GM12878 (cell line): ENCODE measurements at regions not wholly inside any gene's neighbourhood (a gene's known extent, or its start where the extent isn't known, plus 50 kb on each side); places are given as distances from the start of the nearest gene placed in this dataset.

Experiments
- ATAC-seq: fragments of 200-7000 bp; cut with Tn5 transposase; 3 replicates; pipeline ENCODE4 v1.9.1; 2020; ENCODE audit warnings: mild to moderate bottlenecking, moderate library complexity
- BruUV-seq: library from RNA; stranded (reverse); fragments of 400-500 nt; replicated peaks from 2 replicates; lab custom pipeline; 2021; lab: Mats Ljungman, UMichigan
- CTCF ChIA-PET: fragments of 300-600 bp; sonication (Branson Sonifier 250); formaldehyde crosslinking; extraction: SDS; loops from one replicate; lab custom pipeline; 2021; ENCODE audit warnings: inconsistent platforms; lab: Yijun Ruan, JAX
- POLR2A ChIA-PET: fragments of 350-600 bp; formaldehyde crosslinking; extraction: SDS; loops from one replicate; lab custom pipeline; 2021; ENCODE audit warnings: inconsistent platforms; lab: Charles Lee
- RAD21 ChIA-PET: fragments of 300-600 bp; sonication (Branson Sonifier 250); formaldehyde crosslinking; loops from one replicate; lab custom pipeline; 2023; ENCODE audit warnings: antibody characterized with exemption; ENCODE audit not compliant: unreplicated experiment; lab: Charles Lee
- SMC1A ChIA-PET: fragments of 300-600 bp; sonication (Branson Sonifier 250); formaldehyde crosslinking; loops from one replicate; lab custom pipeline; 2023; ENCODE audit not compliant: unreplicated experiment, uncharacterized antibody; lab: Charles Lee
- DNase-seq: peaks from one replicate; pipeline ENCODE4 v3.0.0-alpha.2; 2011; ENCODE audit warnings: low read depth, low spot score
- FAIRE-seq: peaks from 3 replicates; lab custom pipeline; 2011; peaks lifted over from hg19 to GRCh38; lab: Jason Lieb, UNC
- H2AFZ ChIP-seq: 2 replicates; pipeline ENCODE4 v1.6.0; 2011; ENCODE audit warnings: low read depth, low read length, control low read depth; ENCODE audit not compliant: control insufficient read depth
- H3K27ac ChIP-seq: 2 replicates; pipeline ENCODE4 v1.5.1; 2011; ENCODE audit warnings: control low read depth; ENCODE audit not compliant: control insufficient read depth, insufficient read depth
- H3K27me3 ChIP-seq, 2 experiments: replicated peaks in 1 of 2; 2 replicates each; pipeline versions ENCODE4 v1.6.0 to v1.6.1; 2011; ENCODE audit warnings: low read length in 1 of 2; ENCODE audit not compliant: control insufficient read depth in 2 of 2, insufficient read depth in 2 of 2
- H3K36me3 ChIP-seq, 2 experiments: 2 replicates each; pipeline ENCODE4 v1.5.1; 2011; ENCODE audit warnings: low read length in 1 of 2; ENCODE audit not compliant: control insufficient read depth in 2 of 2, insufficient read depth in 2 of 2
- H3K4me1 ChIP-seq: 2 replicates; pipeline ENCODE4 v1.6.1; 2011; ENCODE audit warnings: mild to moderate bottlenecking, low read length, moderate library complexity, mixed read lengths; ENCODE audit not compliant: control insufficient read depth, insufficient read depth
- H3K4me2 ChIP-seq: 2 replicates; pipeline ENCODE4 v1.6.0; 2011; ENCODE audit warnings: control low read depth; ENCODE audit not compliant: control insufficient read depth, insufficient read depth
- H3K4me3 ChIP-seq: fragments of 200-600 bp; sonication (generic); 2 replicates; pipeline ENCODE4 v1.5.1; 2016
- H3K79me2 ChIP-seq: 2 replicates; pipeline ENCODE4 v1.6.0; 2011; ENCODE audit warnings: low read length; ENCODE audit not compliant: control insufficient read depth, insufficient read depth
- H3K9ac ChIP-seq: 2 replicates; pipeline ENCODE4 v1.8.0; 2011; ENCODE audit warnings: low read length, control low read depth, mixed read lengths; ENCODE audit not compliant: control insufficient read depth, insufficient read depth
- H3K9me3 ChIP-seq: replicated peaks from 3 replicates; pipeline ENCODE4 v1.5.1; 2011; ENCODE audit warnings: mild to moderate bottlenecking, low read length; ENCODE audit not compliant: control insufficient read depth, insufficient read depth
- H4K20me1 ChIP-seq: 2 replicates; pipeline ENCODE4 v1.6.0; 2011; ENCODE audit not compliant: control insufficient read depth, insufficient read depth
- CBFB ChIP-seq: IDR thresholded peaks from 2 replicates; pipeline ENCODE4 v1.6.1; 2016; ENCODE audit warnings: antibody characterized with exemption, low read depth
- FOS ChIP-seq: IDR thresholded peaks from 3 replicates; pipeline ENCODE4 v1.6.1; 2011; ENCODE audit warnings: borderline replicate concordance; ENCODE audit not compliant: insufficient read length; ENCODE audit errors: extremely low read depth
- NFYA ChIP-seq: IDR thresholded peaks from 2 replicates; pipeline ENCODE4 v1.6.1; 2011; ENCODE audit warnings: low read depth, mild to moderate bottlenecking, low read length, improper control_type of control experiment, borderline replicate concordance
- RUNX3 ChIP-seq: IDR thresholded peaks from 2 replicates; pipeline ENCODE4 v1.6.1; 2012; ENCODE audit warnings: low read length, inconsistent platforms
- TARDBP ChIP-seq: IDR thresholded peaks from 2 replicates; pipeline ENCODE4 v1.6.1; 2016; ENCODE audit warnings: borderline replicate concordance
- WGBS: methylation state at CpG from one replicate; pipeline ENCODE4 v1.1.6; 2016; ENCODE audit warnings: low lambda C conversion rate; ENCODE audit not compliant: insufficient replicate concordance, insufficient coverage; ENCODE audit errors: missing lambda C conversion rate; 5-methylcytosine and 5-hydroxymethylcytosine counted together
- in situ Hi-C: fragments of 300-500 bp; cut with MboI; formaldehyde crosslinking; loops from 9 replicates; pipeline ENCODE4 v1.14.3; 2018; ENCODE audit warnings: mixed read lengths
- intact Hi-C: fragments of 100-400 bp; cut with micrococcal nuclease; formaldehyde crosslinking; loops from one replicate; pipeline ENCODE4 v1.14.2; 2022; ENCODE audit not compliant: unreplicated experiment
- TF ChIP-seq, protein P1 (sequence below): fragments of 450-650 bp; IDR thresholded peaks from 2 replicates; pipeline ENCODE4 v1.6.1; 2017; ENCODE audit warnings: mild to moderate bottlenecking, low read depth, inconsistent platforms; ENCODE audit not compliant: poor library complexity, severe bottlenecking
- TF ChIP-seq, protein P2 (sequence below): fragments of 450-650 bp; IDR thresholded peaks from 2 replicates; pipeline ENCODE4 v1.6.1; 2017; ENCODE audit warnings: mild to moderate bottlenecking, moderate library complexity

DNA sequence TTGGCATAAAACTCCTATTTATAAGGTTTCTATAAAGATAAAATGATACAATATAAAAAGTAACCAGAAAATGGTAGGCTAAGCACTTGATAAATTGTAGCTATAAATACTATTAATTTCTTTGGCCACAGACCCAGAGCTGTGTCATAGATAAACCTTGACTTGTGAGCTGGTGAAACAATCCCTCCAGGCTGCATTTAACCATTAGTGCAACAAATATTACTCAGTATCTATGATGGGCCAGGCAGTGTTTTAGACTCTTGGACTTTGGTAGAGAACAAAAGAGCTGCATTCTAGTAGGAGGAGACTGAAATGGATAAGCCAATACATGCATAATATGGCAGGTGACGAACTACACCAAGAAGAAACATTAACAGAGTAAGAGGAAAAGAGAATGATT is 178.1 kb downstream of the BTG1 start:
- ChIA-PET RAD21 (no interaction called here), SMC1A (interaction anchor here (0.6 to 1.7 kb wide), 5 partner anchors 13 to 643 kb away, joined by 3 to 6 read pairs (median 3); no protein-coding TSS in a partner anchor), POLR2A (no interaction called here), CTCF (interaction anchor here (1.2 to 3.4 kb wide), 3 partner anchors 13 to 156 kb away, joined by 3 to 16 read pairs (median 5); no protein-coding TSS in a partner anchor)
- no peaks in the 10 kb centered on the region for H3K27me3 ChIP-seq
- H3K4me2 ChIP-seq, result no peak overlapping the region
- no TSS peak for BruUV-seq
- H3K79me2 ChIP-seq, result no peaks in the 10 kb centered on the region
- H3K9me3 ChIP-seq, result no peaks in the 10 kb centered on the region; the same call in 2 of the 3 replicates
- no peaks in the 10 kb centered on the region for H3K4me1 ChIP-seq
- H2AFZ ChIP-seq, result no peak overlapping the region
- FAIRE-seq (no peak), ATAC-seq (no peak), DNase-seq (no peak)
- H3K36me3 ChIP-seq, result no peaks in the 10 kb centered on the region
- 33% methylated on average over 1 of the region's 1 CpG for WGBS
- in situ Hi-C loops (no loop called here), intact Hi-C loops (no loop called here)
- TF ChIP-seq NFYA (no peak), RUNX3 (no peak), FOS (no peak), TARDBP (no peak), CBFB (no peak)
- TF ChIP-seq, protein P1, sequence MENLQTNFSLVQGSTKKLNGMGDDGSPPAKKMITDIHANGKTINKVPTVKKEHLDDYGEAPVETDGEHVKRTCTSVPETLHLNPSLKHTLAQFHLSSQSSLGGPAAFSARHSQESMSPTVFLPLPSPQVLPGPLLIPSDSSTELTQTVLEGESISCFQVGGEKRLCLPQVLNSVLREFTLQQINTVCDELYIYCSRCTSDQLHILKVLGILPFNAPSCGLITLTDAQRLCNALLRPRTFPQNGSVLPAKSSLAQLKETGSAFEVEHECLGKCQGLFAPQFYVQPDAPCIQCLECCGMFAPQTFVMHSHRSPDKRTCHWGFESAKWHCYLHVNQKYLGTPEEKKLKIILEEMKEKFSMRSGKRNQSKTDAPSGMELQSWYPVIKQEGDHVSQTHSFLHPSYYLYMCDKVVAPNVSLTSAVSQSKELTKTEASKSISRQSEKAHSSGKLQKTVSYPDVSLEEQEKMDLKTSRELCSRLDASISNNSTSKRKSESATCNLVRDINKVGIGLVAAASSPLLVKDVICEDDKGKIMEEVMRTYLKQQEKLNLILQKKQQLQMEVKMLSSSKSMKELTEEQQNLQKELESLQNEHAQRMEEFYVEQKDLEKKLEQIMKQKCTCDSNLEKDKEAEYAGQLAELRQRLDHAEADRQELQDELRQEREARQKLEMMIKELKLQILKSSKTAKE, result no peak
- TF ChIP-seq, protein P2, sequence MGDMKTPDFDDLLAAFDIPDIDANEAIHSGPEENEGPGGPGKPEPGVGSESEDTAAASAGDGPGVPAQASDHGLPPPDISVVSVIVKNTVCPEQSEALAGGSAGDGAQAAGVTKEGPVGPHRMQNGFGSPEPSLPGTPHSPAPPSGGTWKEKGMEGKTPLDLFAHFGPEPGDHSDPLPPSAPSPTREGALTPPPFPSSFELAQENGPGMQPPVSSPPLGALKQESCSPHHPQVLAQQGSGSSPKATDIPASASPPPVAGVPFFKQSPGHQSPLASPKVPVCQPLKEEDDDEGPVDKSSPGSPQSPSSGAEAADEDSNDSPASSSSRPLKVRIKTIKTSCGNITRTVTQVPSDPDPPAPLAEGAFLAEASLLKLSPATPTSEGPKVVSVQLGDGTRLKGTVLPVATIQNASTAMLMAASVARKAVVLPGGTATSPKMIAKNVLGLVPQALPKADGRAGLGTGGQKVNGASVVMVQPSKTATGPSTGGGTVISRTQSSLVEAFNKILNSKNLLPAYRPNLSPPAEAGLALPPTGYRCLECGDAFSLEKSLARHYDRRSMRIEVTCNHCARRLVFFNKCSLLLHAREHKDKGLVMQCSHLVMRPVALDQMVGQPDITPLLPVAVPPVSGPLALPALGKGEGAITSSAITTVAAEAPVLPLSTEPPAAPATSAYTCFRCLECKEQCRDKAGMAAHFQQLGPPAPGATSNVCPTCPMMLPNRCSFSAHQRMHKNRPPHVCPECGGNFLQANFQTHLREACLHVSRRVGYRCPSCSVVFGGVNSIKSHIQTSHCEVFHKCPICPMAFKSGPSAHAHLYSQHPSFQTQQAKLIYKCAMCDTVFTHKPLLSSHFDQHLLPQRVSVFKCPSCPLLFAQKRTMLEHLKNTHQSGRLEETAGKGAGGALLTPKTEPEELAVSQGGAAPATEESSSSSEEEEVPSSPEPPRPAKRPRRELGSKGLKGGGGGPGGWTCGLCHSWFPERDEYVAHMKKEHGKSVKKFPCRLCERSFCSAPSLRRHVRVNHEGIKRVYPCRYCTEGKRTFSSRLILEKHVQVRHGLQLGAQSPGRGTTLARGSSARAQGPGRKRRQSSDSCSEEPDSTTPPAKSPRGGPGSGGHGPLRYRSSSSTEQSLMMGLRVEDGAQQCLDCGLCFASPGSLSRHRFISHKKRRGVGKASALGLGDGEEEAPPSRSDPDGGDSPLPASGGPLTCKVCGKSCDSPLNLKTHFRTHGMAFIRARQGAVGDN, result no peak
- no peak overlapping the region for H3K9ac ChIP-seq
- no peak overlapping the region for H3K4me3 ChIP-seq
- H3K27ac ChIP-seq, result no peak overlapping the region
- H4K20me1 ChIP-seq, result no peaks in the 10 kb centered on the region
